Mononuclear cell (primary cell): ENCODE measurements at regions not wholly inside any gene's neighbourhood (a gene's known extent, or its start where the extent isn't known, plus 50 kb on each side); places are given as distances from the start of the nearest gene placed in this dataset.

Experiments used
- H3K27me3 ChIP-seq: 2 replicates; pipeline ENCODE4 v1.6.0; 2011; ENCODE audit warnings: low read length, control low read depth; ENCODE audit not compliant: insufficient read depth
- H3K4me1 ChIP-seq: 2 replicates; pipeline ENCODE4 v1.5.1; 2011; ENCODE audit warnings: mild to moderate bottlenecking, low read length, control low read depth; ENCODE audit not compliant: insufficient read depth
- H3K4me3 ChIP-seq: 2 replicates; pipeline ENCODE4 v1.5.1; 2011; ENCODE audit warnings: mild to moderate bottlenecking, low read length, moderate library complexity
- H3K9me3 ChIP-seq: 2 replicates; pipeline ENCODE4 v1.5.1; 2011; ENCODE audit warnings: low read depth, mild to moderate bottlenecking, control low read depth, low read length

DNA sequence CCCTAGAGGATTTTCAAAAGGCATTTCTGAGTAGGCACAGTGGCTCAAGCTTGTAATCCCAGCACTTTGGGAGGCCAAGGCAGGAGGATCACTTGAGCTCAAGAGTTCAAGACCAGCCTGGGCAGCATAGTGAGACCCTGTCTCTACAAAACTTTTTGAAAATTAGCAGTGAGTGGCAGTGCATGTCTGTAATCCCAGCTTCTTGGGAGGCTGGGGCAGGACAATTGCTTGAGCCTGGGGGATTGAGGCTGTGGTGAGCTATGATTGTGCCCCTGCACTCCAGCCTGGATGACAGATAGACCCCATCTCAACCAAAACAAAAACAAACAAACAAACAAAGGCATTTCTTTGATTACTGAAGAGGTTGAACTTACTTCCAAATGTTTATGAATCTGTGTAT, 201.4 kb downstream of the KIF26A start:
- peaks cover 6% of the 10 kb centered on the region for H3K9me3 ChIP-seq
- H3K4me3 ChIP-seq, result no peak overlapping the region
- H3K27me3 ChIP-seq, result no peaks in the 10 kb centered on the region
- no peaks in the 10 kb centered on the region for H3K4me1 ChIP-seq

GRCh38 chr14:104341532-104342434, 203.4 kb downstream of the KIF26A start:
- Histone ChIP-seq H3K27me3 (no peaks in the 10 kb centered on the region), H3K4me3 (no peak overlapping the region), H3K4me1 (no peaks in the 10 kb centered on the region), H3K9me3 (peaks cover 6% of the 10 kb centered on the region)

GRCh38 chr14:104342435-104343293, 204.3 kb downstream of the KIF26A start:
- H3K4me3 ChIP-seq, result no peak overlapping the region
- H3K27me3 ChIP-seq, result no peaks in the 10 kb centered on the region

DNA sequence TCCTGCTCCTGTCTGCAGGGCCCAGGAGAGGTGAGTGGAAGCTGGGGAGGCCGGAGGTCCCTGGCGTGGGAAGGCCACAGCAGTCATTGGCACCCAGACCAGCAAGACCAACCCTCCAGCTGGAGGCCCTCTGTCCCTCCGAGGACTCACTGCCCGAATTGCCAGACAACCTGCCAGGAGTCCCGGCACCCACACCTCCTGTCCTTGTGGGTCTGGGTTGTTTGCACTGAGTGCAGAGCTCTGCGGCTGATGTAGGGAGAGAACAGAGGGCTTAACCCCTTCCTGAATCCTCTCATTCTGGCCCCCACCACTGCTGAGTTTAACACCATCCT, 204.9 kb downstream of the KIF26A start:
- Histone ChIP-seq H3K4me1 (no peaks in the 10 kb centered on the region), H3K27me3 (no peaks in the 10 kb centered on the region), H3K9me3 (peaks cover 3% of the 10 kb centered on the region), H3K4me3 (no peak overlapping the region)

More at GRCh38 chr14:104342435-104343293, 204.3 kb downstream of the KIF26A start:
- H3K4me1 ChIP-seq, result no peaks in the 10 kb centered on the region
- H3K9me3 ChIP-seq, result peaks cover 6% of the 10 kb centered on the region

- no peaks in the 10 kb centered on the region for H3K4me1 ChIP-seq
- no peak overlapping the region for H3K4me3 ChIP-seq
- no peaks in the 10 kb centered on the region for H3K27me3 ChIP-seq
- no peaks in the 10 kb centered on the region for H3K9me3 ChIP-seq
Measured at GRCh38 chr14:104343690-104344640, 205.6 kb downstream of the KIF26A start.

GRCh38 chr14:104344818-104345620, 206.6 kb downstream of the KIF26A start:
- H3K4me1 ChIP-seq, result no peaks in the 10 kb centered on the region

DNA sequence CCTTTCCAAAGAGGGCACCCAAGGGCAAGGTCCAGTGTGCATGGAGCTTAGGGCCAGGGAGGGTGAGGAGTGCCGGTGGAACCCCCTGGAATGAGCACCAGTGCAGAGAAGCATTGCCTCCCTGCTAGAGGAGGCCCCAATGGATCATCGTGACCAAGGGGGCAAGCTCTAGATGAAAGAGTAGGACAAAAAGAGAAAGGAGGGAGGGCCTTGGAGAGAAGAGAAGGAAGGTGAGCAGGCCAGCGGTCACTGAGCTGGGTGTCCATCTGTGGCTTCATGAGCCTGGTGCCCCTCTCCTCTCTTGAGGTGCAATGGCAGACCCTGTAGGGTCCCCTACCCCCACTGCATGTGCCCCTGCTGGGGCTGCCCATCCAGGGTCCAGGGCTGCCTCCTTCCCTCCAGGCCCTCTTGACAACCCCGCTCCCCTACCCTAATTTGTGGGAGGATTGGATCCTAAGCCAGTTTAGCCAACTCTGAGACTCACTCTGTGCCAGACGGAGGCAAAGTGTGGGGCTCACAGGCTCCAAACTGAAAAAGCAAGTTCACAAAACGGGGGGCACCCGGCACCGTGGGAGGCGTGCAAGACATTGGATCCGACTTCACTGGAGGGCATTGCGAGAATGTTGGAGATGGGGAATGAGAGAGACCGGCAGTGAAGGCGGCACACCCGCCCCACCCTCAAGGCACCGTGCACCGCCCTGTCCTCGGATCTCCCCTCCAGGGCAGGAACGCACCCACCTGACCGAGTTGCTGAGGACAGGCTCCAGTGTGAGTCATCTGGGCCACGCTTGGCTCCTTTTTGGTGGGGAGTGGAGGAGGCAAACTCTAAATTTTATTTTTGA, 207.5 kb downstream of the KIF26A start:
- Histone ChIP-seq H3K4me1 (no peaks in the 10 kb centered on the region), H3K9me3 (no peaks in the 10 kb centered on the region), H3K4me3 (no peak overlapping the region), H3K27me3 (no peaks in the 10 kb centered on the region)

More at GRCh38 chr14:104344818-104345620, 206.6 kb downstream of the KIF26A start:
- H3K9me3 ChIP-seq, result no peaks in the 10 kb centered on the region
- no peak overlapping the region for H3K4me3 ChIP-seq
- H3K27me3 ChIP-seq, result no peaks in the 10 kb centered on the region

DNA sequence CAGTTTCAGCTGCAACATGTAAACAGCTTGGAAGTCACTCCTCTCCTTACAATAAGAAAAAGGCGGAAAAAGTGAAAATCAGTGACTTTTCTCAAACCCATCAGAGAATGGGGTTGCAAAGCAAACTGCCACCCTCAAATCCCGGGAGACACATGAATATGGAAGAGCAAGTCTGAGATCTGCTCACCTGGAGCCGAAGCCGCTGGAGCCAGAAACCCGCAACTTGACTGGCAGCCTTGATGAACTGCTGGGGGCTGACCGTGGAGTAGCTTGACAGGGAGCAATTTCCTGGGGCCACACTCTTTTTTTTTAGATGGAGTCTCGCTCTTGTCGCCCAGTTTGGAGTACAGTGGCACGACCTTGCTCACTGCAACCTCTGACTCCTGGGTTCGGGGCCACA, 208.2 kb downstream of the KIF26A start:
- Histone ChIP-seq H3K4me3 (no peak overlapping the region), H3K4me1 (no peaks in the 10 kb centered on the region), H3K9me3 (no peaks in the 10 kb centered on the region), H3K27me3 (no peaks in the 10 kb centered on the region)

- H3K4me3 ChIP-seq, result no peak overlapping the region
- H3K27me3 ChIP-seq, result no peaks in the 10 kb centered on the region
- no peaks in the 10 kb centered on the region for H3K9me3 ChIP-seq
- no peaks in the 10 kb centered on the region for H3K4me1 ChIP-seq
Measured at GRCh38 chr14:104348741-104349140, 210.4 kb downstream of the KIF26A start.

- no peaks in the 10 kb centered on the region for H3K27me3 ChIP-seq
- no peaks in the 10 kb centered on the region for H3K9me3 ChIP-seq
Measured at GRCh38 chr14:104349950-104350349, 211.6 kb downstream of the KIF26A start.

DNA sequence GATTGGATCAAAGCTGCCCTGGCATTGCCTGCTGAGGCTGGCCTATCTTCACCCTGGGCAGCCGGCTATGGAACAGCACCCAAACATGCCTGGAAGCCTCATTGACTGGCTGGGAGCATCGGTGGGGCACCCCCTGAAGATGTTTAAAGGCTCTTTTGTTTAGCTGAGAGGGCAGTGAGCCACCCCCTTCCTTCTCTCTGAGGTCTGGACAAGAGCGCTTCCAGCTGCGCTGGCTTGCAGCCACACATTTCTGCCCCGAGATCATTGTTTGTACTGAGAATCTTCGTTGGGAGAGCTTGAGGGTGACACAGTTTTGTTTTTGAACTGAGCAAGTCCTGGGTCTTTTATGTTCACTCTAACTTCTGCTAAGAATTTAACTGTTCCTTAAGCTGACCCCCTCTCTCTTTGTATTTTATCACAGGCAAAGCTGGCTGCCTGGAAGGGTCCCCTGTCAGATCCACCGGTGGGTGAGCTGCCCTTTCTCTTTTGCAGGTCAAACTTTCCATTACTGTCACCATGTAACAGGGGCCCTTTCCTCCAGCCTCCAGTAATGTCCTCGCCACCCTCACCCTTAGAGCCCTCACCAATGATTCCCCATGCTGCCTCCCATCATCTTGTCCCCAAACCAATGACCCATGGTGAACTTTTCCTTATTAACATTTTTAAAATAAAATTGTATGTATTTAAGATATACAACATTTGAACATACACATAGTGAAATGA, 212.2 kb downstream of the KIF26A start:
- Histone ChIP-seq H3K9me3 (no peaks in the 10 kb centered on the region), H3K4me3 (no peak overlapping the region), H3K27me3 (no peaks in the 10 kb centered on the region), H3K4me1 (no peaks in the 10 kb centered on the region)

More at GRCh38 chr14:104349950-104350349, 211.6 kb downstream of the KIF26A start:
- Histone ChIP-seq H3K4me3 (no peak overlapping the region), H3K4me1 (no peaks in the 10 kb centered on the region)

GRCh38 chr14:104351849-104352492, 213.6 kb downstream of the KIF26A start:
- Histone ChIP-seq H3K4me3 (no peak overlapping the region), H3K4me1 (no peaks in the 10 kb centered on the region), H3K9me3 (no peaks in the 10 kb centered on the region), H3K27me3 (no peaks in the 10 kb centered on the region)
